HG03378 (cell line): ENCODE measurements at regions not wholly inside any gene's neighbourhood (a gene's known extent, or its start where the extent isn't known, plus 50 kb on each side); places are given as distances from the start of the nearest gene placed in this dataset.

Source experiments
- ATAC-seq: cut with Tn5 transposase; IDR thresholded peaks from one replicate; pipeline ENCODE4 v1.9.1; 2021; ENCODE audit warnings: mild to moderate bottlenecking, moderate library complexity; ENCODE audit not compliant: unreplicated experiment

GRCh38 chr4:14583752-14584151, 418.5 kb upstream of the CPEB2 start:
- no peak for ATAC-seq

- ATAC-seq = no peak
Measured at GRCh38 chr4:14592950-14593349, 409.3 kb upstream of the CPEB2 start.

GRCh38 chr4:14596028-14596427, 406.3 kb upstream of the CPEB2 start:
- ATAC-seq = no peak

GRCh38 chr4:14596437-14596836, 405.8 kb upstream of the CPEB2 start:
- ATAC-seq = no peak

- no peak for ATAC-seq
Measured at GRCh38 chr4:14596904-14597303, 405.4 kb upstream of the CPEB2 start.

- ATAC-seq = no peak
Measured at GRCh38 chr4:14602206-14602605, 400.1 kb upstream of the CPEB2 start.

- ATAC-seq = no peak
Measured at GRCh38 chr4:14607001-14607400, 395.3 kb upstream of the CPEB2 start.

- no peak for ATAC-seq
Measured at GRCh38 chr4:14607578-14607977, 394.7 kb upstream of the CPEB2 start.

GRCh38 chr4:14608630-14609029, 393.7 kb upstream of the CPEB2 start:
- ATAC-seq = no peak

GRCh38 chr4:14614840-14615239, 387.4 kb upstream of the CPEB2 start:
- ATAC-seq = no peak

GRCh38 chr4:14615671-14616070, 386.6 kb upstream of the CPEB2 start:
- ATAC-seq = no peak

- no peak for ATAC-seq
Measured at GRCh38 chr4:14620567-14621141, 381.6 kb upstream of the CPEB2 start.

- ATAC-seq = no peak
Measured at GRCh38 chr4:14621731-14622463, 380.4 kb upstream of the CPEB2 start.

GRCh38 chr4:14627038-14627437, 375.2 kb upstream of the CPEB2 start:
- no peak for ATAC-seq

- ATAC-seq = no peak
Measured at GRCh38 chr4:14631806-14632440, 370.4 kb upstream of the CPEB2 start.

GRCh38 chr4:14636563-14636962, 365.7 kb upstream of the CPEB2 start:
- ATAC-seq = no peak

- ATAC-seq = no peak
Measured at GRCh38 chr4:14640476-14640875, 361.8 kb upstream of the CPEB2 start.

GRCh38 chr4:14641871-14642270, 360.4 kb upstream of the CPEB2 start:
- no peak for ATAC-seq

- ATAC-seq = no peak
Measured at GRCh38 chr4:14644580-14645282, 357.6 kb upstream of the CPEB2 start.

- ATAC-seq = no peak
Measured at GRCh38 chr4:14646831-14647230, 355.4 kb upstream of the CPEB2 start.

- no peak for ATAC-seq
Measured at GRCh38 chr4:14650127-14650526, 352.2 kb upstream of the CPEB2 start.

GRCh38 chr4:14652522-14652921, 349.8 kb upstream of the CPEB2 start:
- no peak for ATAC-seq
